GM11168 (cell line): ENCODE measurements at regions not wholly inside any gene's neighbourhood (a gene's known extent, or its start where the extent isn't known, plus 50 kb on each side); places are given as distances from the start of the nearest gene placed in this dataset.
"Not testable (repeated sequence)": the region's sequence is repeated elsewhere in the genome, so short reads cannot be mapped to it uniquely, and the experiment has no call there.

ENCODE experiments used
- in situ Hi-C: fragments of 300-500 bp; cut with MboI; formaldehyde crosslinking; loops from one replicate; pipeline ENCODE4 v1.12.0; 2022; ENCODE audit warnings: low sequenced_read_pairs; ENCODE audit not compliant: unreplicated experiment

DNA sequence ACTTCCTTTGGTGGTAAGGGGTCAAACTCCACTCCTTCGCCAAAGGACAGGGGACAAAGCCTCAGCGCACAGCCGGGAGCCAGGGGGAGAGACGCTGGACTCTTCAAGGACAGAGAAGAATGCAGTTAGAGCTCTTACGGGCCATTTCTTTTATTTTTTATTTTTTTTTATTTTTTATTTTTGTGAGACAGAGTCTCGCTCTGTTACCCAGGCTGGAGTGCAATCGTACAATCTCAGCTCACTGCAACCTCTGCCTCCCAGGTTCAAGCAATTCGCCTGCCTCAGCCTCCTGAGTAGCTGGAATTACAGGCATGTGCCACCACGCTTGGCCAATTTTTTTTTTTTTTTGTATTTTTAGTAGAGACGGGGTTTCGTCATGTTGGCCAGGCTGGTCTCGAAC, 93.2 kb upstream of the RPH3AL start, which contains the start of gene RFLNB:
TSS of gene RFLNB (minus strand) at position 101 of the 400 bp plus-strand sequence.
- in situ Hi-C loops = not testable (repeated sequence)

DNA sequence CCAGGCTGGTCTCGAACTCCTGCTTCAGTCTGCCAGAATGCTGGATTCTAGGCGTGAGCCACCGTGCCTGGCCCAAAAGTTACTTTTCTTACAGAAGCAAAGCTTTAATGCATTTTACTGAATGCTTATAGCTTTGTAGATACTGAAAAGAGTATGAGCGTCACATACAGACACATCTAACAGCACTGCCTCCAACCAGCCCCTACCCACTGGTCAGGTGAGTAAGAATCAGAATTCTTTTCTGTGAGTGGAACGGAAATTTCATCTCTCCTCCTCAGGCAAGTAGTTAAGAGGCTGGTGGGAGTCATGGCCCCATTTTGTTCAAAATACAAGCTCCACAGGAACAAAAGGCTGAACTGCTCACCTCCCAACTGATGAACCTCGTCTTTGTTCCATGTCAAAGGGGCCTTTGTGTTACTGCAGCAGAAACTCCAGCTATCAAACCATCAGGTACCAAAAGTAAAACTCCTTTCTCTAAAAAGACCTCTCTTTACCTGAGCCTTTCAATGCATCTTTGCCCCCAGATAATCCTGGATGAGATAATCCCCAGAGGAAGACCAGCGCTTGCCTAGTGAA, 92.4 kb upstream of the RPH3AL start:
- in situ Hi-C loops = no loop called here

GRCh38 chr17:443109-443508, 90.5 kb upstream of the RPH3AL start:
- in situ Hi-C loops = no loop called here

DNA sequence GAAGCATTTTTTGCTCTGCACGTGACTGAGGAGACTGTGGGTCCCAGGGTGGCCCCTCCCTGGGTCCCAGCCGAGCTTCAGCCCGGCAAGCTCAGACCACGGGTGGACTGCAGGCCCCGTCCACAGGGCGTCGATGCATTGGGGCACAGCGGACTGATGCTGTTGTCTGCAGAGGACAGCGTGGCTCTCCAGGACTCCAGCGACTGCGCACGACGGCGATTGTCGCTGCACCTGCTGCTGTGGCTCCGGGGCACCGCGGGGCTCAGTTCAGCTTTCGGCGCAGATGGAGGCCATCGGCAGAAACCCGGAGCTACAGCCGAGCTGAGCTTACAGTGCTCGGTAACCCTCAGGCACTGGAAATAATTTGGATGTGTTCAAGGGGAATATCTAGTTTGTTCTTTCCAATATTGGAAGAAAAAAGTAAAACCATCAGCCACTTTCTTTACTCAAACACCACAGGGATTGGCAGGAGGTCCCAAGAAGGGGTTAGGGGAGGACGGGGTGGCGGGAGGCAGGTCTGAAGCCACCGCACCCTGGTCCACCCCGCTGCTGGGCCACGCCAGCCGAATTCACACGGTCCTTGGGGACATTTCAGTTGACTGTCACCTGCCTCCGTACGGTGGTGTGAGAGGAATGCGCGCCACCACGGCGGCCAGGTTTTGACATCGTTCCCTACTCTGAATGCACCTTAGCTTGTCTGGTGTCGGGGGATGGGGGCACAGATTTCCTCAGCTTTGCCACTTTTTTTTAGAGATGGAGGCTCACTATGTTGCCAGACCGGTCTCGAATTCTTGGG, 88.7 kb upstream of the RPH3AL start:
- in situ Hi-C loops = no loop called here

GRCh38 chr17:438191-438590, 85.6 kb upstream of the RPH3AL start:
- in situ Hi-C loops = loop anchor here (5.0 kb wide), 1 partner anchor 54 kb away; no protein-coding TSS in a partner anchor

- in situ Hi-C loops = loop anchor here (5.0 kb wide), 1 partner anchor 55 kb away; no protein-coding TSS in a partner anchor
Observed at GRCh38 chr17:437545-437944, 84.9 kb upstream of the RPH3AL start.

DNA sequence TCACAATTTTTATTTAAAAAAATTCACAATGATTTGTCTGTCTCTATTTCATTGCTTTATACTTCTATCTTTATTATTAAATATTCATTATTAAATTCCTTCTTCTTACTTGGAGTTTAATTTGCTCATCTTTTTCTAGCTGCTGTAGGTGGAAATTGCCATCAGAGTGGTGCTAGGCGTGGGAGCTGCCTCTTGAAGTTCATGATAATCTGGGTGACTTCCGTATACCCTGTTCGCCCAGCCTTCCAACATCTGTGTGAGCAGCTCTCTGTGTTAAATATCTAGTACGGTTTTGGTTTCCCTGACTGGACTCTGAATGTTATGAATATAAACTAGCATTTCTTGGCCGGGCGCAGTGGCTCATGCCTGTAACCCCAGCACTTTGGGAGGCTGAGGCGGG, 84.0 kb upstream of the RPH3AL start:
- in situ Hi-C loops = loop anchor here (5.0 kb wide), 1 partner anchor 56 kb away; no protein-coding TSS in a partner anchor

GRCh38 chr17:432471-432870, 79.9 kb upstream of the RPH3AL start:
- in situ Hi-C loops = not testable (repeated sequence)

DNA sequence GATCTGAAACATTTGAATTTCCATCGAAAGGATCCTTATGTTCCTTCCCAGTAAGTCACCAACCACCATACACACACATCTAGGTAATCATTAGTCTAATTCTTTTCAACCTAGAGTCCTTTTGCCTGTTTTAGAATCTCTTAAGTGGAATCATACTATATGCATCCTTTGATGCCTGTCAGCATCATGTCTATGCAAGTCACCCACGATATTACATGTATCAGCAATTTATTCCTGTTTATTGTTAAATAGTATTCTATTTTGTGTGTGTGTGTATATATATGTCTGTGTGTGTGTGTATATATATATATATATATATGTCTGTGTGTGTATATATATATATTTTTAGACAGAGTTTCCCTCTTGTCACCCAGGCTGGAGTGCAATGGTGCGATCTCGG, 78.9 kb upstream of the RPH3AL start:
- in situ Hi-C loops = no loop called here

DNA sequence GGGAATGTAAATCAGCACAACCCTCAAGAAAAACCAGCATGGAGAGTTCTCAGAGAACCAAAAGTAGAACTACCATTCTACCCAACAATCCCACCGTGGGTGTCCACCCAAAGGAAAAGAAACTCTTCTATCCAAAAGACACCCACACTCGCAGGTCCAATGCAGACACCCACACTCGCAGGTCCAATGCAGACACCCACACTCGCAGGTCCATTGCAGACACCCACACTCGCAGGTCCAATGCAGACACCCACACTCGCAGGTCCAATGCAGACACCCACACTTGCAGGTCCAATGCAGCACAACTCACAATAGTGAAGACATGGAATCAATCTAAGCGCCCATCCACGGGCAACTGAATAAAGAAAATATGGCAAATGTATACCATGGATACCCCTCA, 77.0 kb upstream of the RPH3AL start:
- in situ Hi-C loops = no loop called here

DNA sequence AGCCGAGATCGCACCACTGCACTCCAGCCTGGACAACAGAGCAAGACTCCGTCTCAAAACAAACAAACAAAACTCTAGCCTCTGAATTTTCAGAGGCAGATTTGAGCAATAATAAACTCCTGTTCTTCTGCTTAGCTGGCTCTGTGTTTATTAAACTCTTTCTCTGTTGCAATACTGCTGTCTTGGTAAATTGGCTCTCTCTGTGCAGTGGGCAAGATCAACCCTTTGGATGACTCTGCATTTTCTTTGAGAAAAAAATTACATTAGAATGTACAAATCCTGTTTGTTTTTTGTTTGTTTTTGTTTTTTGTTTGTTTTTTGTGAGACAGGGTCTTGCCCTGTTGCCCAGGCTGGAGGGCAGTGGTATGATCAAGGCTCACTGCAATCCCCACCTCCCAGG, 75.8 kb upstream of the RPH3AL start:
- in situ Hi-C loops = no loop called here

GRCh38 chr17:427891-428290, 75.3 kb upstream of the RPH3AL start:
- in situ Hi-C loops = no loop called here

DNA sequence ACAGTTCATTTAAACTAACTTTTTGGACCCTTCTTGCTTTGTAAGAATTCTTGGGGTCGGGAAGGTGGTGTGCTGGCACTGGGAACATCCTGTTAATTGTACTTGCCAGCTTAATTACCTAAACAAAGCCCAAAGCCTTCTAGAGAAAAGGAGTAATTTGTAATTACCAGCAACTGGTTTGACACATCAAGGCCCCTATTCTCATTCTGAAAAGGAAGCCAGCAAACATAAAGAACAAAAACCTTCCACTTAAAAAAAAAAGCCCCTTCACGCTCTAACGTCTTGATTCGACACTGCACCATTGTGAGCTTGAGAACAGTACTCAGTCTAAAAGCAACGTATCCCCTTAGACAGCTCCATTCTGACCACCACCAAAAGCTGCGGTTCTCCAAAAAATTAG, 74.7 kb upstream of the RPH3AL start:
- in situ Hi-C loops = no loop called here

DNA sequence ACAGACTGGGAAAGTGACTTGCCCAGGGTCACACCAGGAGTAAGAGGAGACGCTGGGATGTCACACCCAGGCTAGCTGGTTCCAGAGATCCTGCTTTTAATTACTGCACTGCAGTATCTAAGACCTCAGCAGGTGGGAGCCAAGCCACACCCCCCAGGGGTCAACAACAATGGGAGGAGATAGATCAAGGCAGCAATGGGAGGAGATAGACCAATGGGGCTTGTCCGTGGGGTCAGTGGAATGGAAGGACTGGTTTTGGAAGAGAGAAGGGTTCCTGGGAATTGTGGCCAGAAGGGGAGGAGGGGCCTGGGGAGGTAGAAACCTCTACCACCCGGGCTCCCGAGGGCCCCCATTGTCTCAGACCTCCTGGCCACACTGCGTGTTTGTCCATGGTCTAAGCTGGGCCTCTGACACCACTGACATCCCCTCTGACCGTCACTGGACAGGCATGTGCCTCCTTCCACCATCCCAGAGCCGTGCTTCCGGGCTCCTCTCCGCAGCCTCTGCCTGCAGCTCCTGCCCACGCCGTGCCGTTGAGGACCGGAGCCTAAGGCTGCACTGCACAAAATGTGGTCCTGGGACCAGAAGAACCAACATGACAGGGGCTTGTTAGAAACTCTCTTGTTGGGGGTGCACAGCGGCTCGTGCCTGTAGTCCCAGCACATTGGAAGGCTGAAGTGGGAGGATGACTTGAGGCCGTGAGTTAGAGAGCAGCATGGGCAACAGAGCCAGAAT, 69.8 kb upstream of the RPH3AL start:
- in situ Hi-C loops = no loop called here

- in situ Hi-C loops = no loop called here
Observed at GRCh38 chr17:420479-421175, 68.0 kb upstream of the RPH3AL start.

- in situ Hi-C loops = no loop called here
Observed at GRCh38 chr17:419073-419735, 66.6 kb upstream of the RPH3AL start.

GRCh38 chr17:418421-418751, 65.8 kb upstream of the RPH3AL start:
- in situ Hi-C loops = no loop called here

DNA sequence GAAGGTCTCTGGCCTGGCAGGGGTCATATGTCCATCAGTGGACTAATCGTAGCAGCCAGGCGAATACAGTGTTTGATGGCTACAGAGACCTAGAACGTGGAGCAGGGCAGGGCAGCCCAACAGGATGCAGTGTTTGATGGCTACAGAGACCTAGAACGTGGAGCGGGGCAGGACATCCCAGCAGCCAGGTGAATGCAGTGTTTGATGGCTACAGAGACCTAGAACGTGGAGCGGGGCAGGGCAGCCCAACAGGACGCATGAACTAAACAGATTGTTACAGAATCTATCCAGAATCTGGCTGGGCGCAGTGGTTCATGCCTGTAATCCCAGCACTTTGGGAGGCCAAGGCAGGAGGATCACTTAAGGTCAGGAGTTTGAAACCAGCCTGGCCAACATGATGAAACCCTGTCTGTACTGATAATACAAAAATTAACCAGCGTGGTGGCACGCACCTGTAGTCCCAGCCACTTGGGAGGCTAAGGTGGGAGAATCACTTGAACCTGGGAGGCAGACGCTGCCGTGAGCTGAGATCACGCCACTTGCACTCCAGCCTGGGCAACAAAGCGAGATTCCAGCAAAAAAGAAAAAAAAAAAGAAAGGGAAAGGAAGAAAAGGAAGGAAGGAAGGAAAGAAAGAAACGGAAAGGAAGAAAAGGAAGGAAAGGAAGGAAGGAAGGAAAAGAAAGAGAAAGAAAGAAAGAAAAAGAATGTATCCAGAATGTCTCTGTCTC, 65.2 kb upstream of the RPH3AL start:
- in situ Hi-C loops = no loop called here
